Panc1 (cell line): ENCODE measurements at regions not wholly inside any gene's neighbourhood (a gene's known extent, or its start where the extent isn't known, plus 50 kb on each side); places are given as distances from the start of the nearest gene placed in this dataset.

Source experiments
- ATAC-seq: fragments of 200-7000 bp; cut with Tn5 transposase; 2 replicates; pipeline ENCODE4 v1.9.1; 2020; ENCODE audit warnings: mild to moderate bottlenecking, moderate library complexity
- BruUV-seq: library from RNA; stranded (reverse); fragments of 400-500 nt; replicated peaks from 2 replicates; lab custom pipeline; 2021; lab: Mats Ljungman, UMichigan
- CTCF ChIA-PET: fragments of 300-600 bp; sonication (Branson Sonifier 250); formaldehyde crosslinking; loops from one replicate; lab custom pipeline; 2022; ENCODE audit warnings: antibody characterized with exemption; lab: Charles Lee
- POLR2A ChIA-PET: fragments of 300-600 bp; sonication (Branson Sonifier 250); formaldehyde crosslinking; loops from one replicate; lab custom pipeline; 2022; ENCODE audit warnings: antibody characterized with exemption; lab: Charles Lee
- DNase-seq: peaks from one replicate; pipeline ENCODE4 v3.0.0-alpha.2; 2010; ENCODE audit warnings: low read depth, low spot score
- H3K27ac ChIP-seq: 2 replicates; pipeline ENCODE4 v1.5.1; 2011; ENCODE audit warnings: mild to moderate bottlenecking, low read length, inconsistent platforms
- H3K27me3 ChIP-seq: fragments of 200-500 bp; sonication (Bioruptor generic); 2 replicates; pipeline ENCODE4 v1.6.0; 2014; ENCODE audit warnings: low read length, inconsistent platforms; ENCODE audit not compliant: control insufficient read depth, insufficient read depth
- H3K36me3 ChIP-seq: fragments of 200-500 bp; sonication (Bioruptor generic); 2 replicates; pipeline ENCODE4 v1.5.1; 2014; ENCODE audit warnings: inconsistent platforms, mild to moderate bottlenecking, low read length, moderate library complexity; ENCODE audit not compliant: control insufficient read depth, insufficient read depth
- H3K4me1 ChIP-seq: 2 replicates; pipeline ENCODE4 v1.5.1; 2011; ENCODE audit warnings: inconsistent platforms, mild to moderate bottlenecking, low read length, moderate library complexity; ENCODE audit not compliant: control insufficient read depth, insufficient read depth
- H3K4me3 ChIP-seq, 2 experiments: 2 replicates each; pipeline ENCODE4 v1.5.1; 2011 to 2012; ENCODE audit warnings: low read depth in 2 of 2, low read length in 2 of 2, mild to moderate bottlenecking in 2 of 2, inconsistent platforms in 1 of 2, moderate library complexity in 1 of 2
- H3K9me3 ChIP-seq: fragments of 200-500 bp; sonication (Bioruptor generic); 2 replicates; pipeline ENCODE4 v1.5.1; 2014; ENCODE audit warnings: low read depth, mild to moderate bottlenecking, inconsistent platforms, low read length, moderate library complexity; ENCODE audit not compliant: control insufficient read depth, insufficient read depth
- CTCF ChIP-seq: fragments of 450-650 bp; IDR thresholded peaks from 2 replicates; pipeline ENCODE4 v1.5.1; 2017; ENCODE audit warnings: mild to moderate bottlenecking
- POLR2AphosphoS5 ChIP-seq: IDR thresholded peaks from 2 replicates; pipeline ENCODE4 v1.6.1; 2012; ENCODE audit warnings: mild to moderate bottlenecking, low read depth, low read length, moderate library complexity
- SIN3A ChIP-seq: IDR thresholded peaks from 2 replicates; pipeline ENCODE4 v1.6.1; 2012; ENCODE audit warnings: low read depth, mild to moderate bottlenecking, low read length, moderate library complexity, borderline replicate concordance; ENCODE audit not compliant: insufficient read depth
- TCF7L2 ChIP-seq: IDR thresholded peaks from 2 replicates; pipeline ENCODE4 v1.6.1; 2011; ENCODE audit warnings: mild to moderate bottlenecking, low read depth, low read length, inconsistent platforms
- in situ Hi-C: cut with HindIII; loops from 2 replicates; pipeline ENCODE4 v1.10.0; 2016; ENCODE audit warnings: low sequenced_read_pairs, low pct_unique_long_range_greater_than_20kb
- intact Hi-C: fragments of 100-400 bp; cut with micrococcal nuclease; formaldehyde crosslinking; loops from one replicate; pipeline ENCODE4 v1.10.0; 2022; ENCODE audit not compliant: unreplicated experiment
- TF ChIP-seq, protein P1 (sequence below), 2 experiments: IDR thresholded peaks; 2 replicates each; pipeline ENCODE4 v1.6.1; 2011 to 2012; ENCODE audit warnings: low read depth in 2 of 2, control low read depth in 1 of 2, low read length in 1 of 2, mild to moderate bottlenecking in 1 of 2, moderate library complexity in 1 of 2; ENCODE audit not compliant: insufficient read depth in 1 of 2

- ATAC-seq (no peak), DNase-seq (no peak)
- no peak overlapping the region for H3K4me3 ChIP-seq
- H3K9me3 ChIP-seq, result no peaks in the 10 kb centered on the region
- H3K27me3 ChIP-seq, result no peaks in the 10 kb centered on the region
- BruUV-seq, result no TSS peak
- no peaks in the 10 kb centered on the region for H3K4me1 ChIP-seq
- no peak overlapping the region for H3K27ac ChIP-seq
- TF ChIP-seq CTCF (no peak), SIN3A (no peak)
- intact Hi-C loops (no loop called here), in situ Hi-C loops (no loop called here)
- H3K36me3 ChIP-seq, result no peaks in the 10 kb centered on the region
- POLR2A ChIA-PET, result no interaction called here
- CTCF ChIA-PET, result no interaction called here
These were observed 264.4 kb downstream of the NEBL start for GRCh38 chr10:20632696-20633095.

DNA sequence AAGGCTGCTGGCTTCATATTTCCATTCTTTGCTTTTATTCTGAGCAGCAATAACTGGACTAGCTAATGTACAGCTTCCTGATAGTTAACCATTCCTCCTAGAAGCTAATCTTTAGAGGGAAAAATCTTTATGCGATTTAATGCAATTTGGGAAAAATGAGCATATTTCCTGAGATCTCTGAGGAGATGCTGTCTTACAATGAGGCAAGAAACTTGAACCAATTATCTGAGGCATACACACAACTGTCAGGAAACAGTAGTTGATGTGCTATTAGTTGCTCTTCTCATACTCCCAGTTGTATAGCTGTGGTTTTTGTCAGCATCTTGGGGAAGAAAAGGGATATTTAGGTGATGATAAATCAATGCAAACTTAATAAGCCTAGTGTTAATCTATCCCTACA lies 265.9 kb downstream of the NEBL start:
- no TSS peak for BruUV-seq
- DNase-seq (no peak), ATAC-seq (no peak)
- TF ChIP-seq POLR2AphosphoS5 (no peak), CTCF (no peak), TCF7L2 (no peak)
- intact Hi-C loops, result no loop called here
- Histone ChIP-seq H3K36me3 (no peaks in the 10 kb centered on the region), H3K4me3 (no peak overlapping the region), H3K27ac (no peak overlapping the region), H3K9me3 (no peaks in the 10 kb centered on the region), H3K27me3 (no peaks in the 10 kb centered on the region), H3K4me1 (no peaks in the 10 kb centered on the region)
- ChIA-PET CTCF (no interaction called here), POLR2A (no interaction called here)
- in situ Hi-C loops, result no loop called here

DNA sequence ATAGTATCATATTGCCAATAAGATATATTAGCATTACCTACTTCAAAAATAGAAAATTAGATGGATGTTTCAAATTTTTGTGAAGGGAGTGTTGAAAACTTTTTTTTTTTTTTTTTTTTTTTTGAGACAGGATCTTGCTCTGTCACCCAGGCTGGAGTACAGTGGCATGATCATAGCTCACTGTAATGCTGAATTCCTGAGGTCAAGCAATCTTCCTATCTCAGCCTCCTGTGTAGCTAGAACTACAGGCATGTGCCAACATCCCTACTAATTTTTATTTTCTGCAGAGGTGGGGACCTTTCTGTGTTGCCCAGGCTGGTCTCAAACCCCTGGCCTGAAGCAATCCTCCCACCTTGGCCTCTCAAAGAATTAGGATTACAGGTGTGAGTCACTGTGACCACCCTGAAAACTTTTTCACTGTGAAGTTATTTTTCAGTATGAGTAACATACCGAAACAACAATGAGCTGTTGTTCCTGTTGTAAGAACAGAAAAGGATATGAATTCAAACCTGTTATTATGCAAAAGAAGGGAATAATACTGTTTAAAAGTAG lies 266.9 kb downstream of the NEBL start:
- in situ Hi-C loops, result no loop called here
- intact Hi-C loops, result no loop called here
- Histone ChIP-seq H3K36me3 (no peaks in the 10 kb centered on the region), H3K9me3 (no peaks in the 10 kb centered on the region), H3K4me1 (no peaks in the 10 kb centered on the region), H3K27me3 (no peaks in the 10 kb centered on the region), H3K27ac (no peak overlapping the region), H3K4me3 (no peak overlapping the region)
- TF ChIP-seq TCF7L2, result no peak
- TF ChIP-seq, protein P1, sequence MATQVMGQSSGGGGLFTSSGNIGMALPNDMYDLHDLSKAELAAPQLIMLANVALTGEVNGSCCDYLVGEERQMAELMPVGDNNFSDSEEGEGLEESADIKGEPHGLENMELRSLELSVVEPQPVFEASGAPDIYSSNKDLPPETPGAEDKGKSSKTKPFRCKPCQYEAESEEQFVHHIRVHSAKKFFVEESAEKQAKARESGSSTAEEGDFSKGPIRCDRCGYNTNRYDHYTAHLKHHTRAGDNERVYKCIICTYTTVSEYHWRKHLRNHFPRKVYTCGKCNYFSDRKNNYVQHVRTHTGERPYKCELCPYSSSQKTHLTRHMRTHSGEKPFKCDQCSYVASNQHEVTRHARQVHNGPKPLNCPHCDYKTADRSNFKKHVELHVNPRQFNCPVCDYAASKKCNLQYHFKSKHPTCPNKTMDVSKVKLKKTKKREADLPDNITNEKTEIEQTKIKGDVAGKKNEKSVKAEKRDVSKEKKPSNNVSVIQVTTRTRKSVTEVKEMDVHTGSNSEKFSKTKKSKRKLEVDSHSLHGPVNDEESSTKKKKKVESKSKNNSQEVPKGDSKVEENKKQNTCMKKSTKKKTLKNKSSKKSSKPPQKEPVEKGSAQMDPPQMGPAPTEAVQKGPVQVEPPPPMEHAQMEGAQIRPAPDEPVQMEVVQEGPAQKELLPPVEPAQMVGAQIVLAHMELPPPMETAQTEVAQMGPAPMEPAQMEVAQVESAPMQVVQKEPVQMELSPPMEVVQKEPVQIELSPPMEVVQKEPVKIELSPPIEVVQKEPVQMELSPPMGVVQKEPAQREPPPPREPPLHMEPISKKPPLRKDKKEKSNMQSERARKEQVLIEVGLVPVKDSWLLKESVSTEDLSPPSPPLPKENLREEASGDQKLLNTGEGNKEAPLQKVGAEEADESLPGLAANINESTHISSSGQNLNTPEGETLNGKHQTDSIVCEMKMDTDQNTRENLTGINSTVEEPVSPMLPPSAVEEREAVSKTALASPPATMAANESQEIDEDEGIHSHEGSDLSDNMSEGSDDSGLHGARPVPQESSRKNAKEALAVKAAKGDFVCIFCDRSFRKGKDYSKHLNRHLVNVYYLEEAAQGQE (IDR thresholded peaks at IDR 0.05; ENCODE audit: insufficient read depth in 1 of 2, low read depth in 2 of 2, low read length in 1 of 2), result no peak
- TF ChIP-seq SIN3A, result no peak
- no peak for TF ChIP-seq POLR2AphosphoS5
- TF ChIP-seq CTCF, result no peak
- ChIA-PET POLR2A (no interaction called here), CTCF (no interaction called here)
- no TSS peak for BruUV-seq
- no peak for DNase-seq
- no peak for ATAC-seq
